Psoas muscle (tissue), 7 donors: ENCODE measurements at regions not wholly inside any gene's neighbourhood (a gene's known extent, or its start where the extent isn't known, plus 50 kb on each side); places are given as distances from the start of the nearest gene placed in this dataset.

ENCODE experiments used
- ATAC-seq, 4 donors: fragments of 200-7000 bp; cut with Tn5 transposase; one replicate each; pipeline ENCODE4 v1.9.1; 2020; ENCODE audit warnings: moderate library complexity in 3 of 4, mild to moderate bottlenecking in 2 of 4
- DNase-seq, 2 donors: peaks; one replicate each; pipeline ENCODE4 v3.0.0-alpha.2; 2020
- H3K27ac ChIP-seq: fragments of 200-600 bp; one replicate; pipeline ENCODE4 v1.8.0; 2022
- H3K27me3 ChIP-seq, 3 donors: fragments of 200-600 bp in 1 of 3; one replicate each; pipeline versions ENCODE4 v1.6.1 to v1.8.0; 2013 to 2022; ENCODE audit warnings: low read length in 2 of 3, mild to moderate bottlenecking in 2 of 3, moderate library complexity in 1 of 3; ENCODE audit not compliant: insufficient read depth in 3 of 3
- H3K36me3 ChIP-seq, 2 donors: fragments of 200-600 bp in 1 of 2; one replicate each; pipeline versions ENCODE4 v1.6.1 to v1.8.0; 2013 to 2022; ENCODE audit warnings: low read depth in 1 of 2, mild to moderate bottlenecking in 1 of 2, moderate library complexity in 1 of 2; ENCODE audit not compliant: insufficient read depth in 1 of 2
- H3K4me1 ChIP-seq: fragments of 200-600 bp; one replicate; pipeline ENCODE4 v1.8.0; 2022
- H3K4me3 ChIP-seq: fragments of 200-600 bp; one replicate; pipeline ENCODE4 v1.8.0; 2022; ENCODE audit warnings: mild to moderate bottlenecking
- H3K9me3 ChIP-seq: fragments of 200-600 bp; one replicate; pipeline ENCODE4 v1.8.0; 2022
- WGBS, 3 donors: extraction: QIAGEN DNeasy Blood & Tissue Kit; methylation state at CpG; one replicate each; pipeline versions ENCODE4 v1.1.6 to v1.1.7; 2013; 5-methylcytosine and 5-hydroxymethylcytosine counted together
- intact Hi-C, 2 donors: fragments of 100-400 bp; cut with DNase I; formaldehyde crosslinking; loops; one replicate each; pipeline versions ENCODE4 v1.11.0 to v1.14.2; 2022
- TF ChIP-seq, protein P1 (sequence below): fragments of 200-600 bp; IDR thresholded peaks from one replicate; pipeline ENCODE4 v1.8.0; 2022; ENCODE audit warnings: antibody characterized with exemption
- donor health status: healthy with polysubstance abuse.
- donor health status: DM: no; HTN: no; CAD: no; lungs with moderate emphysema.
- donor health status: Bipolar disorder and iron deficiency.
- donor health status: healthy.
- donor health status: DM: yes; HTN: yes; CAD: no.
- donor health status: DM: no; HTN: no; CAD: no.
- donor health status: DM: yes; HTN: yes; CAD: no.

DNA sequence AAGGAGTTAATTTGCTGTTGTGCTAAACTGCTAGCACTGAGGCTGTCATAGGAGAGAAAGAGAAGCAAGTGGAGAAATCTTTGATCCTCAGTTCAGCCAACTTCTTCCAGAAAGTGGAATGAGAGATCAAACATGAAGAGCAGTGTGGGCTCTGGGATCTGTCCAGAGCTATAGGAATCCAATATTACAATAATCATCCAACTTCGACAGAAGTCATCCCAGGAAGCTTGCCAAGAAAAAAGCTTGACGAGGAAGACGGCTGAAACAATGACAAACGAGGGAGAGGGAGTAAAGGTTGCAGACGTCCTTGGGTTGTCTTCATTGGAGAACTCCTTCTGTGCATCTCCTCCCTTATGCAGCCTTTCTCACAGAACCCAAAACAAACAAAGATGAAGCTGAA, 496.2 kb downstream of the INSC start:
- Histone ChIP-seq H3K36me3 (no peaks in the 10 kb centered on the region), H3K4me1 (peaks cover 6% of the 10 kb centered on the region), H3K9me3 (no peaks in the 10 kb centered on the region), H3K4me3 (no peak overlapping the region), H3K27me3 (no peaks in the 10 kb centered on the region), H3K27ac (no peak overlapping the region)
- no peak for ATAC-seq
- 39 to 42% (median 40%) methylated on average over 5 of the region's 5 CpGs for WGBS, 3 donors
- no peak for DNase-seq
- TF ChIP-seq, protein P1, sequence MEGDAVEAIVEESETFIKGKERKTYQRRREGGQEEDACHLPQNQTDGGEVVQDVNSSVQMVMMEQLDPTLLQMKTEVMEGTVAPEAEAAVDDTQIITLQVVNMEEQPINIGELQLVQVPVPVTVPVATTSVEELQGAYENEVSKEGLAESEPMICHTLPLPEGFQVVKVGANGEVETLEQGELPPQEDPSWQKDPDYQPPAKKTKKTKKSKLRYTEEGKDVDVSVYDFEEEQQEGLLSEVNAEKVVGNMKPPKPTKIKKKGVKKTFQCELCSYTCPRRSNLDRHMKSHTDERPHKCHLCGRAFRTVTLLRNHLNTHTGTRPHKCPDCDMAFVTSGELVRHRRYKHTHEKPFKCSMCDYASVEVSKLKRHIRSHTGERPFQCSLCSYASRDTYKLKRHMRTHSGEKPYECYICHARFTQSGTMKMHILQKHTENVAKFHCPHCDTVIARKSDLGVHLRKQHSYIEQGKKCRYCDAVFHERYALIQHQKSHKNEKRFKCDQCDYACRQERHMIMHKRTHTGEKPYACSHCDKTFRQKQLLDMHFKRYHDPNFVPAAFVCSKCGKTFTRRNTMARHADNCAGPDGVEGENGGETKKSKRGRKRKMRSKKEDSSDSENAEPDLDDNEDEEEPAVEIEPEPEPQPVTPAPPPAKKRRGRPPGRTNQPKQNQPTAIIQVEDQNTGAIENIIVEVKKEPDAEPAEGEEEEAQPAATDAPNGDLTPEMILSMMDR, result no peak
- intact Hi-C loops, result no loop called here

DNA sequence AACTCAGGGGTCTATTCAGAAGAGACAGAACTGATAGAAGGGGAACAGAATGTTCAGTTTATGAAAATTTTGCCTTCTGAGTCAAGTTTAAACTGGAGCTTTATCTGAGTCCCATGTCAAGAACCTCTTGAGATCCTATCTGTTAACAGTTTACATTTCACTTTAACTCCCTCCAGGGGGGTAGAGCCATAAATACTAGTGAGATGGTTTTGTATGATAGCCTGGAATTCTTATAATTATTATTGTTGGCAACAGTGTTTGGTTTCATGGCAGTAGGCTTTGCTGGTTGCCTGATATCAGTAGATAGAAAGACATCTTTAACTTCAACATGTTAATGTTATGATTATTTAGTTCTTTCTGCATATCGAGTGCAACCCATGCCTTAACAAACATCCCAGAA, 498.5 kb downstream of the INSC start:
- ATAC-seq (no peak), DNase-seq (no peak)
- TF ChIP-seq, protein P1, result no peak
- intact Hi-C loops, result no loop called here
- H3K4me1 ChIP-seq, result peaks cover 6% of the 10 kb centered on the region
- no peaks in the 10 kb centered on the region for H3K36me3 ChIP-seq
- 82 to 90% (median 83%) methylated on average over 1 of the region's 1 CpG for WGBS, 3 donors
- no peaks in the 10 kb centered on the region for H3K9me3 ChIP-seq
- no peak overlapping the region for H3K4me3 ChIP-seq
- no peak overlapping the region for H3K27ac ChIP-seq
- H3K27me3 ChIP-seq, result no peaks in the 10 kb centered on the region

DNA sequence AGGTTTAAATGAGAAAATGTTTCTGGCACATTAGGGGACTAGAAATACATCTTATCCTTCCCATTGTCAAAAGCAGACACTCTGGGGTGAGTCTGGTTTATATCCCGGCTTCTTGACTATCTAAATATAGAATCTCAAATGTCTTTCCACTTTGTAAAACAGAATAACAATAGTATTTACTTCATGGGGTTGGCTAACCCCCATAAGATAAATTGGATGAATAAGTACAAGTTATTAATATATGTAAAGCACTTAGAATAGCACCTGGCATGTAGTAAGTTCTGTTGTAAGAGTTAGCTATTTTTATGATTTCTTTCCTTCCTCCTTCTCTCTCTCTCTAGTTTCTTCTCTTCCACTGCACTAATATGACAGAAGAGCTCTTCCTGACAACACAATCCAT, 499.1 kb downstream of the INSC start:
- H3K27ac ChIP-seq, result no peak overlapping the region
- no peak for DNase-seq
- intact Hi-C loops, result no loop called here

DNA sequence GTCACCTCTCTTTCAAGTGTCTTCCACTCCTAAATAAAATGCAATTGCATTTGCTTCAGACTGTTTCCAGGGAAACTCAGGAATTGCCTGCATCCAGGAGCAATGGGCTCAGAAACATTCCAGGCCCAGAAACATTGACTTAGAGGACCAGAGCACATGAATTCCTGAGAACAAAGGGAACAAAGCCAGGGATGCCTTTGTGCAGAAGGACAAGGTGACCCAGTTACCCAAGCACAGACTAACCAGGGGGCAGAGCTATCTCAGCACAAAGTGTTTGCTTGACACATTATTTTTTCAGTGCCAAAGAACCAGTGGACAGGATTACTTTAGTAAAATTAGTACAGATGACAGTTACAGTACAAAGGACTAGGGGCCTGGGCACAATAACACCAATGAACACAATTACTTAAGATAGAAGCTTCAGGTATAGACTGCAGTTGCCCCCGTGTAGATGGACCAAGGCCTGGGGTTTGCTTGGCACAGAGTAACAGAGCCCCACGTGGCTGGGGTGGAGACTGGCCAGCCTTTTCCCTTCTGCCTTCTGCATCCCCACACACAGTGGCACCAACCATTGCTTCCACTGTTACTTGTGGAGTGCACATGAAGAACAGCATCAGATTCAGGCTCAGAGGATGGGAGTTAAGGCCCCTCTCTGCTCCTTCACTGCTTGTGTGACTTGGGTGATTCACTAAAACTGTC, 500.8 kb downstream of the INSC start:
- TF ChIP-seq, protein P1, result no peak
- DNase-seq, result no peak
- intact Hi-C loops, result no loop called here
- peak in 2 of 4 donors; percentile 30 to 52 for ATAC-seq
- no peaks in the 10 kb centered on the region for H3K9me3 ChIP-seq
- 36 to 44% (median 40%) methylated on average over 2 of the region's 2 CpGs for WGBS, 3 donors
- peaks cover 6% of the 10 kb centered on the region for H3K4me1 ChIP-seq
- H3K4me3 ChIP-seq, result no peak overlapping the region
- H3K27me3 ChIP-seq, result no peaks in the 10 kb centered on the region
- no peaks in the 10 kb centered on the region for H3K36me3 ChIP-seq
- H3K27ac ChIP-seq, result no peak overlapping the region

More for the DNA sequence above, 499.1 kb downstream of the INSC start:
- Histone ChIP-seq H3K27me3 (no peaks in the 10 kb centered on the region), H3K36me3 (no peaks in the 10 kb centered on the region), H3K9me3 (no peaks in the 10 kb centered on the region), H3K4me1 (peaks cover 6% of the 10 kb centered on the region), H3K4me3 (no peak overlapping the region)
- TF ChIP-seq, protein P1, result no peak
- ATAC-seq, result peak in 3 of 4 donors; percentile 61 to 85 (median 77)
- 18 to 36% (median 21%) methylated on average over 1 of the region's 1 CpG for WGBS, 3 donors
